Fibroblast of lung (primary cell): ENCODE measurements at regions not wholly inside any gene's neighbourhood (a gene's known extent, or its start where the extent isn't known, plus 50 kb on each side); places are given as distances from the start of the nearest gene placed in this dataset.
A peak's percentile ranks its signal among the peaks of the same experiment; 100 is the strongest.

Source experiments
- DNase-seq, 2 donors: peaks; one replicate each; pipeline versions ENCODE4 v3.0.0 to v3.0.0-alpha.2; 2010; ENCODE audit warnings: low read depth in 2 of 2
- H2AFZ ChIP-seq: 2 replicates; pipeline ENCODE4 v1.5.1; 2012; ENCODE audit warnings: low read length, control low read depth, inconsistent platforms
- H3K27ac ChIP-seq: 2 replicates; pipeline ENCODE4 v1.5.1; 2011; ENCODE audit warnings: low read length, control low read depth; ENCODE audit not compliant: insufficient read depth
- H3K27me3 ChIP-seq: 2 replicates; pipeline ENCODE4 v1.5.1; 2011; ENCODE audit warnings: mild to moderate bottlenecking, low read length; ENCODE audit not compliant: control insufficient read depth, insufficient read depth
- H3K36me3 ChIP-seq: 2 replicates; pipeline ENCODE4 v1.5.1; 2011; ENCODE audit warnings: low read length; ENCODE audit not compliant: control insufficient read depth, insufficient read depth
- H3K4me1 ChIP-seq: 2 replicates; pipeline ENCODE4 v1.5.1; 2011; ENCODE audit warnings: low read length; ENCODE audit not compliant: control insufficient read depth, insufficient read depth; ENCODE audit errors: extremely low read depth
- H3K4me2 ChIP-seq: 2 replicates; pipeline ENCODE4 v1.5.1; 2011; ENCODE audit warnings: low read length, control low read depth; ENCODE audit not compliant: insufficient read depth; ENCODE audit errors: extremely low read depth
- H3K4me3 ChIP-seq, 4 experiments: fragments of 200-600 bp in 1 of 4; sonication (generic) in 1 of 4; replicated peaks in 1 of 4; 2 replicates each; pipeline ENCODE4 v1.5.1; 2011 to 2016; ENCODE audit warnings: low read length in 4 of 4, low read depth in 3 of 4, mild to moderate bottlenecking in 3 of 4, control low read depth in 2 of 4, inconsistent platforms in 1 of 4, mixed read lengths in 1 of 4; ENCODE audit not compliant: insufficient read depth in 1 of 4; ENCODE audit errors: control extremely low read depth in 1 of 4
- H3K79me2 ChIP-seq: 2 replicates; pipeline ENCODE4 v1.5.1; 2012; ENCODE audit warnings: mild to moderate bottlenecking, low read length, inconsistent platforms; ENCODE audit not compliant: control insufficient read depth, insufficient read depth
- H3K9ac ChIP-seq: 2 replicates; pipeline ENCODE4 v1.5.1; 2011; ENCODE audit warnings: mild to moderate bottlenecking, low read length, control low read depth; ENCODE audit not compliant: insufficient read depth
- H3K9me3 ChIP-seq: 2 replicates; pipeline ENCODE4 v1.5.1; 2012; ENCODE audit warnings: low read depth, low read length; ENCODE audit not compliant: control insufficient read depth, insufficient read depth
- H4K20me1 ChIP-seq: 2 replicates; pipeline ENCODE4 v1.5.1; 2011; ENCODE audit warnings: low read length; ENCODE audit not compliant: control insufficient read depth, insufficient read depth; ENCODE audit errors: extremely low read depth
- EZH2 ChIP-seq: IDR thresholded peaks from 2 replicates; pipeline ENCODE4 v1.5.1; 2012; ENCODE audit warnings: low read length, control low read depth, mild to moderate bottlenecking; ENCODE audit errors: missing control alignments
- TF ChIP-seq, protein P1 (sequence below), 2 donors: IDR thresholded peaks in 1 of 2; conservative IDR thresholded peaks in 1 of 2; 1 replicate in 1 of 2; 2 replicates in 1 of 2; pipeline ENCODE4 v1.5.1; 2011 to 2012; ENCODE audit warnings: low read length in 2 of 2, control low read depth in 1 of 2, inconsistent platforms in 1 of 2, low read depth in 1 of 2, mild to moderate bottlenecking in 1 of 2

GRCh38 chr6:4012826-4013225 lies 66.1 kb downstream of the FAM217A start:
- H4K20me1 ChIP-seq = no peaks in the 10 kb centered on the region
- H3K79me2 ChIP-seq = peaks cover 55% of the 10 kb centered on the region
- no peak for DNase-seq
- no peak overlapping the region for H3K4me2 ChIP-seq
- H3K4me3 ChIP-seq = no peak overlapping the region
- no peaks in the 10 kb centered on the region for H3K9me3 ChIP-seq
- H2AFZ ChIP-seq = no peak overlapping the region
- H3K9ac ChIP-seq = no peak overlapping the region
- TF ChIP-seq, protein P1, sequence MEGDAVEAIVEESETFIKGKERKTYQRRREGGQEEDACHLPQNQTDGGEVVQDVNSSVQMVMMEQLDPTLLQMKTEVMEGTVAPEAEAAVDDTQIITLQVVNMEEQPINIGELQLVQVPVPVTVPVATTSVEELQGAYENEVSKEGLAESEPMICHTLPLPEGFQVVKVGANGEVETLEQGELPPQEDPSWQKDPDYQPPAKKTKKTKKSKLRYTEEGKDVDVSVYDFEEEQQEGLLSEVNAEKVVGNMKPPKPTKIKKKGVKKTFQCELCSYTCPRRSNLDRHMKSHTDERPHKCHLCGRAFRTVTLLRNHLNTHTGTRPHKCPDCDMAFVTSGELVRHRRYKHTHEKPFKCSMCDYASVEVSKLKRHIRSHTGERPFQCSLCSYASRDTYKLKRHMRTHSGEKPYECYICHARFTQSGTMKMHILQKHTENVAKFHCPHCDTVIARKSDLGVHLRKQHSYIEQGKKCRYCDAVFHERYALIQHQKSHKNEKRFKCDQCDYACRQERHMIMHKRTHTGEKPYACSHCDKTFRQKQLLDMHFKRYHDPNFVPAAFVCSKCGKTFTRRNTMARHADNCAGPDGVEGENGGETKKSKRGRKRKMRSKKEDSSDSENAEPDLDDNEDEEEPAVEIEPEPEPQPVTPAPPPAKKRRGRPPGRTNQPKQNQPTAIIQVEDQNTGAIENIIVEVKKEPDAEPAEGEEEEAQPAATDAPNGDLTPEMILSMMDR (conservative IDR thresholded peaks at IDR 0.05 in 1 of 2, IDR thresholded peaks at IDR 0.05 in 1 of 2; ENCODE audit: low read depth in 1 of 2, low read length in 2 of 2) = no peak
- TF ChIP-seq EZH2 = no peak
- H3K4me1 ChIP-seq = no peaks in the 10 kb centered on the region
- H3K27me3 ChIP-seq = no peaks in the 10 kb centered on the region
- no peak overlapping the region for H3K27ac ChIP-seq
- no peaks in the 10 kb centered on the region for H3K36me3 ChIP-seq

GRCh38 chr6:4017058-4017739 lies 61.7 kb downstream of the FAM217A start:
- no peaks in the 10 kb centered on the region for H3K36me3 ChIP-seq
- H3K9me3 ChIP-seq = no peaks in the 10 kb centered on the region
- H3K27me3 ChIP-seq = no peaks in the 10 kb centered on the region
- no peaks in the 10 kb centered on the region for H3K4me1 ChIP-seq
- H2AFZ ChIP-seq = no peak overlapping the region
- no peaks in the 10 kb centered on the region for H4K20me1 ChIP-seq
- TF ChIP-seq EZH2 = no peak
- TF ChIP-seq, protein P1 (conservative IDR thresholded peaks at IDR 0.05 in 1 of 2, IDR thresholded peaks at IDR 0.05 in 1 of 2; ENCODE audit: low read depth in 1 of 2, low read length in 2 of 2) = no peak
- no peak for DNase-seq
- H3K4me2 ChIP-seq = peak overlapping the region; percentile 92
- H3K9ac ChIP-seq = peak overlapping the region; percentile 97
- peak overlapping the region; percentile 93 for H3K27ac ChIP-seq
- H3K4me3 ChIP-seq = peak overlapping the region; percentile 74 to 84 (median 80)
- peaks cover 54% of the 10 kb centered on the region for H3K79me2 ChIP-seq

DNA sequence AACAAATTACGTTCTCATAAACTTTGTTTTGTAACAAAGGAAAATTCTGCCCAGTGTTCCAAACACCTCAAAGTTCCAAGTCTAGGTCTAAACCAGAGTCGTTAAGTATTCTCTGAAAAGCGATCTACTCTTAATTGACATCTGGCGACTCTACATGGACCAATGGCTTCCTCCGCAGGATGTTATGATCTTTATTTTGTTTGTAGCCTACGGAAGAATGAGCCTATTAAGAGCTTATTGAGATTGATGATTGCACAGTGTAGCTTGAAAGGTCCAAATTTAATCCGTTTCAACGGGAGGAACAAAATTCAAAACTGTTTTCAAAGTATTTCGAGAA lies 61.1 kb downstream of the FAM217A start:
- TF ChIP-seq EZH2 = no peak
- TF ChIP-seq, protein P1 (conservative IDR thresholded peaks at IDR 0.05 in 1 of 2, IDR thresholded peaks at IDR 0.05 in 1 of 2; ENCODE audit: low read depth in 1 of 2, low read length in 2 of 2) = no peak
- no peaks in the 10 kb centered on the region for H4K20me1 ChIP-seq
- H3K9me3 ChIP-seq = no peaks in the 10 kb centered on the region
- peak overlapping the region; percentile 92 for H3K4me2 ChIP-seq
- peaks cover 54% of the 10 kb centered on the region for H3K79me2 ChIP-seq
- DNase-seq = peak; percentile 48 to 51
- peak overlapping the region; percentile 83 for H2AFZ ChIP-seq
- peak overlapping the region; percentile 93 for H3K27ac ChIP-seq
- H3K4me3 ChIP-seq = peak overlapping the region; percentile 74 to 84 (median 80)
- no peaks in the 10 kb centered on the region for H3K4me1 ChIP-seq
- H3K9ac ChIP-seq = peak overlapping the region; percentile 97
- H3K36me3 ChIP-seq = no peaks in the 10 kb centered on the region
- H3K27me3 ChIP-seq = no peaks in the 10 kb centered on the region
